ENCODE measurements at regions not wholly inside any gene's neighbourhood (a gene's known extent, or its start where the extent isn't known, plus 50 kb on each side); places are given as distances from the start of the nearest gene placed in this dataset.

- Histone ChIP-seq H3K36me3 (replicated peaks in 1 of 2; ENCODE audit: control insufficient read depth in 2 of 2, insufficient read depth in 2 of 2, low read length in 2 of 2) (no peaks in the 10 kb centered on the region), H3K23ac (ENCODE audit: low read depth, low read length, poor library complexity) (no peak overlapping the region), H3K9ac (ENCODE audit: low read depth, low read length, poor library complexity) (no peak overlapping the region), H3K4me3 (ENCODE audit: low read length in 2 of 2) (no peak overlapping the region), H3K14ac (ENCODE audit: low read length) (no peak overlapping the region), H2BK15ac (ENCODE audit: low read length) (no peak overlapping the region), H3K4me2 (ENCODE audit: insufficient read depth, low read length, poor library complexity, severe bottlenecking) (no peak overlapping the region), H3K27me3 (ENCODE audit: control insufficient read depth in 3 of 3, insufficient read depth in 3 of 3, low read depth in 1 of 3, low read length in 3 of 3) (no peaks in the 10 kb centered on the region), H3K27ac (replicated peaks; ENCODE audit: low read length) (no peak overlapping the region), H4K91ac (ENCODE audit: low read depth, low read length, poor library complexity) (no peak overlapping the region), H2AK5ac (ENCODE audit: low read depth, low read length) (no peak overlapping the region), H4K8ac (ENCODE audit: low read depth, low read length) (no peak overlapping the region), H3K79me1 (ENCODE audit: low read depth, low read length) (no peaks in the 10 kb centered on the region), H3K4ac (ENCODE audit: low read length) (no peak overlapping the region), H3K4me1 (ENCODE audit: control insufficient read depth in 2 of 2, insufficient read depth in 1 of 2, low read depth in 1 of 2, low read length in 2 of 2) (no peaks in the 10 kb centered on the region), H3K9me3 (replicated peaks in 1 of 2; ENCODE audit: control insufficient read depth in 2 of 2, insufficient read depth in 1 of 2, low read depth in 1 of 2, low read length in 2 of 2) (no peaks in the 10 kb centered on the region), H2AFZ (ENCODE audit: low read length) (no peak overlapping the region), H2BK5ac (ENCODE audit: low read length) (no peak overlapping the region), H2BK120ac (ENCODE audit: low read depth, low read length) (no peak overlapping the region), H3K18ac (ENCODE audit: low read length) (no peak overlapping the region), H2BK12ac (ENCODE audit: low read length) (no peak overlapping the region)
- no CpG with 5 or more reads among the region's 2 CpGs for WGBS, 2 donors (ENCODE audit: extremely low coverage in 2 of 2, insufficient read length in 2 of 2, insufficient replicate concordance in 1 of 2)
- DNase-seq (ENCODE audit: low spot score) = no peak
Observed at GRCh38 chr7:91776171-91776570, 104.3 kb downstream of the MTERF1 start.

DNA sequence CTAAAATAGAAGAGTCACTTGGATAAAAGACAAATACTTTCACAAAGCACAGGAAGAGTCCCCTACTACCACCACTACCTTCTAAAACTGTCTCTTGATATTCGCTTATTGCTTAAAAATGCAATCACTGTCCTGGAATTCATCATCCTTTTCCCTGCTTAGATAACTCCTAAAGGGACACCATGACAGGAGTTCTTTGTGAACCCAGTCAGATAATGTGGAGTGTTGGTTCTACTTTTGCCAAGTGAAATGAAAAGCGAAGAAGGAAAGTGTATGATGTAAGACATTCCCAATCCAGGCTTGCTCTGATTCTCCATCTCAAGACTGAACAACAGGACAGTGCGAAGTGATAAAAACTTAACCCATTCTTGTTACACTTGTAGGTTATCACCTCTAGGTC lies 103.0 kb downstream of the MTERF1 start:
- Histone ChIP-seq H4K91ac (ENCODE audit: low read depth, low read length, poor library complexity) (no peak overlapping the region), H2BK5ac (ENCODE audit: low read length) (no peak overlapping the region)
- no CpG with 5 or more reads among the region's 3 CpGs for WGBS, 2 donors (ENCODE audit: extremely low coverage in 2 of 2, insufficient read length in 2 of 2, insufficient replicate concordance in 1 of 2)

GRCh38 chr7:91778416-91778815 lies 102.1 kb downstream of the MTERF1 start:
- H2AK5ac ChIP-seq (ENCODE audit: low read depth, low read length) = no peak overlapping the region
- H3K27me3 ChIP-seq (ENCODE audit: control insufficient read depth in 3 of 3, insufficient read depth in 3 of 3, low read depth in 1 of 3, low read length in 3 of 3) = no peaks in the 10 kb centered on the region
- H3K9ac ChIP-seq (ENCODE audit: low read depth, low read length, poor library complexity) = no peak overlapping the region
- H4K91ac ChIP-seq (ENCODE audit: low read depth, low read length, poor library complexity) = no peak overlapping the region
- H3K4me2 ChIP-seq (ENCODE audit: insufficient read depth, low read length, poor library complexity, severe bottlenecking) = no peak overlapping the region
- no peak overlapping the region for H2BK15ac ChIP-seq (ENCODE audit: low read length)
- no peak overlapping the region for H2AFZ ChIP-seq (ENCODE audit: low read length)
- H3K18ac ChIP-seq (ENCODE audit: low read length) = no peak overlapping the region
- no peak overlapping the region for H3K14ac ChIP-seq (ENCODE audit: low read length)
- H2BK120ac ChIP-seq (ENCODE audit: low read depth, low read length) = no peak overlapping the region
- H3K23ac ChIP-seq (ENCODE audit: low read depth, low read length, poor library complexity) = no peak overlapping the region
- no peak overlapping the region for H3K4ac ChIP-seq (ENCODE audit: low read length)
- H2BK12ac ChIP-seq (ENCODE audit: low read length) = no peak overlapping the region
- no peaks in the 10 kb centered on the region for H3K36me3 ChIP-seq (replicated peaks in 1 of 2; ENCODE audit: control insufficient read depth in 2 of 2, insufficient read depth in 2 of 2, low read length in 2 of 2)
- no peak overlapping the region for H3K4me3 ChIP-seq (ENCODE audit: low read length in 2 of 2)
- H4K8ac ChIP-seq (ENCODE audit: low read depth, low read length) = no peak overlapping the region
- H2BK5ac ChIP-seq (ENCODE audit: low read length) = no peak overlapping the region
- no peaks in the 10 kb centered on the region for H3K9me3 ChIP-seq (replicated peaks in 1 of 2; ENCODE audit: control insufficient read depth in 2 of 2, insufficient read depth in 1 of 2, low read depth in 1 of 2, low read length in 2 of 2)
- no peak for DNase-seq (ENCODE audit: low spot score)
- no peaks in the 10 kb centered on the region for H3K79me1 ChIP-seq (ENCODE audit: low read depth, low read length)
- WGBS, 2 donors (ENCODE audit: extremely low coverage in 2 of 2, insufficient read length in 2 of 2, insufficient replicate concordance in 1 of 2) = no CpG with 5 or more reads among the region's 1 CpG
- no peaks in the 10 kb centered on the region for H3K4me1 ChIP-seq (ENCODE audit: control insufficient read depth in 2 of 2, insufficient read depth in 1 of 2, low read depth in 1 of 2, low read length in 2 of 2)
- H3K27ac ChIP-seq (replicated peaks; ENCODE audit: low read length) = no peak overlapping the region

More for the DNA sequence above, 103.0 kb downstream of the MTERF1 start:
- Histone ChIP-seq H3K23ac (ENCODE audit: low read depth, low read length, poor library complexity) (no peak overlapping the region), H3K27ac (replicated peaks; ENCODE audit: low read length) (no peak overlapping the region), H3K9me3 (replicated peaks in 1 of 2; ENCODE audit: control insufficient read depth in 2 of 2, insufficient read depth in 1 of 2, low read depth in 1 of 2, low read length in 2 of 2) (no peaks in the 10 kb centered on the region), H2BK12ac (ENCODE audit: low read length) (no peak overlapping the region), H3K18ac (ENCODE audit: low read length) (no peak overlapping the region), H2AK5ac (ENCODE audit: low read depth, low read length) (no peak overlapping the region), H3K27me3 (ENCODE audit: control insufficient read depth in 3 of 3, insufficient read depth in 3 of 3, low read depth in 1 of 3, low read length in 3 of 3) (no peaks in the 10 kb centered on the region), H3K4me1 (ENCODE audit: control insufficient read depth in 2 of 2, insufficient read depth in 1 of 2, low read depth in 1 of 2, low read length in 2 of 2) (no peaks in the 10 kb centered on the region), H3K4ac (ENCODE audit: low read length) (no peak overlapping the region), H3K79me1 (ENCODE audit: low read depth, low read length) (no peaks in the 10 kb centered on the region), H2AFZ (ENCODE audit: low read length) (no peak overlapping the region), H3K36me3 (replicated peaks in 1 of 2; ENCODE audit: control insufficient read depth in 2 of 2, insufficient read depth in 2 of 2, low read length in 2 of 2) (no peaks in the 10 kb centered on the region), H3K9ac (ENCODE audit: low read depth, low read length, poor library complexity) (no peak overlapping the region), H3K14ac (ENCODE audit: low read length) (no peak overlapping the region), H2BK120ac (ENCODE audit: low read depth, low read length) (no peak overlapping the region), H2BK15ac (ENCODE audit: low read length) (no peak overlapping the region), H4K8ac (ENCODE audit: low read depth, low read length) (no peak overlapping the region), H3K4me2 (ENCODE audit: insufficient read depth, low read length, poor library complexity, severe bottlenecking) (no peak overlapping the region), H3K4me3 (ENCODE audit: low read length in 2 of 2) (no peak overlapping the region)
- DNase-seq (ENCODE audit: low spot score) = no peak

- H2BK15ac ChIP-seq (ENCODE audit: low read length) = no peak overlapping the region
- H2AK5ac ChIP-seq (ENCODE audit: low read depth, low read length) = no peak overlapping the region
- H3K18ac ChIP-seq (ENCODE audit: low read length) = no peak overlapping the region
- no peak overlapping the region for H2AFZ ChIP-seq (ENCODE audit: low read length)
- no peak overlapping the region for H3K9ac ChIP-seq (ENCODE audit: low read depth, low read length, poor library complexity)
- H3K27me3 ChIP-seq (ENCODE audit: control insufficient read depth in 3 of 3, insufficient read depth in 3 of 3, low read depth in 1 of 3, low read length in 3 of 3) = no peaks in the 10 kb centered on the region
- no peaks in the 10 kb centered on the region for H3K79me1 ChIP-seq (ENCODE audit: low read depth, low read length)
- WGBS, 2 donors (ENCODE audit: extremely low coverage in 2 of 2, insufficient read length in 2 of 2, insufficient replicate concordance in 1 of 2) = no CpG with 5 or more reads among the region's 5 CpGs
- H3K23ac ChIP-seq (ENCODE audit: low read depth, low read length, poor library complexity) = no peak overlapping the region
- no peak for DNase-seq (ENCODE audit: low spot score)
- H4K8ac ChIP-seq (ENCODE audit: low read depth, low read length) = no peak overlapping the region
- H2BK5ac ChIP-seq (ENCODE audit: low read length) = no peak overlapping the region
- H2BK120ac ChIP-seq (ENCODE audit: low read depth, low read length) = no peak overlapping the region
- H3K4me3 ChIP-seq (ENCODE audit: low read length in 2 of 2) = no peak overlapping the region
- H3K9me3 ChIP-seq (replicated peaks in 1 of 2; ENCODE audit: control insufficient read depth in 2 of 2, insufficient read depth in 1 of 2, low read depth in 1 of 2, low read length in 2 of 2) = no peaks in the 10 kb centered on the region
- no peak overlapping the region for H4K91ac ChIP-seq (ENCODE audit: low read depth, low read length, poor library complexity)
- H3K4me2 ChIP-seq (ENCODE audit: insufficient read depth, low read length, poor library complexity, severe bottlenecking) = no peak overlapping the region
- H3K4ac ChIP-seq (ENCODE audit: low read length) = no peak overlapping the region
- no peaks in the 10 kb centered on the region for H3K36me3 ChIP-seq (replicated peaks in 1 of 2; ENCODE audit: control insufficient read depth in 2 of 2, insufficient read depth in 2 of 2, low read length in 2 of 2)
- H3K4me1 ChIP-seq (ENCODE audit: control insufficient read depth in 2 of 2, insufficient read depth in 1 of 2, low read depth in 1 of 2, low read length in 2 of 2) = no peaks in the 10 kb centered on the region
- H3K14ac ChIP-seq (ENCODE audit: low read length) = no peak overlapping the region
- H2BK12ac ChIP-seq (ENCODE audit: low read length) = no peak overlapping the region
- no peak overlapping the region for H3K27ac ChIP-seq (replicated peaks; ENCODE audit: low read length)
Observed at GRCh38 chr7:91780521-91780920, 100.0 kb downstream of the MTERF1 start.
